Iris pigment epithelial cell (primary cell): ENCODE measurements at regions not wholly inside any gene's neighbourhood (a gene's known extent, or its start where the extent isn't known, plus 50 kb on each side); places are given as distances from the start of the nearest gene placed in this dataset.

ENCODE experiments used
- DNase-seq: peaks from one replicate; pipeline ENCODE4 v3.0.0-alpha.2; 2011; ENCODE audit warnings: low read depth

GRCh38 chr3:186487819-186488218 lies 56.4 kb downstream of the CRYGS start:
- DNase-seq, result no peak

DNA sequence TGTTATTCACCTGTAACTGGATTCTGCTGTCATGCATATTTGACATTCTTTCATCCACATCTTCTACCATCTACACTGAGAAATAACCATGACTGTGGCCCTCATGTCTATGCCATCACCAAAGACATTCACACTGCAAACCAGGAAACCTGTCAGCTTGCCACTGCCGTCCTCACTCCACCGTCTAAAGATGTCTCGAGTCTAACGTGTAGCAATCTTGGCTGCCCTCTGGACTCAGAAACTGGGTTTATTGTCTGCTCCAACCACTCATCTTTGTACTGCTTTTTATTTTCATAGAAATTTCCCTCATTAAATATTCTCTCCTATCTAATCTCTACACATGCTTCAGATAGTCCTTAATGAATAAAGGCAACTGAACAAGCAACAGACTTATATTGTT lies 57.1 kb downstream of the CRYGS start:
- DNase-seq, result no peak

GRCh38 chr3:186483611-186484340 lies 60.4 kb downstream of the CRYGS start:
- DNase-seq, result peak; percentile 49

DNA sequence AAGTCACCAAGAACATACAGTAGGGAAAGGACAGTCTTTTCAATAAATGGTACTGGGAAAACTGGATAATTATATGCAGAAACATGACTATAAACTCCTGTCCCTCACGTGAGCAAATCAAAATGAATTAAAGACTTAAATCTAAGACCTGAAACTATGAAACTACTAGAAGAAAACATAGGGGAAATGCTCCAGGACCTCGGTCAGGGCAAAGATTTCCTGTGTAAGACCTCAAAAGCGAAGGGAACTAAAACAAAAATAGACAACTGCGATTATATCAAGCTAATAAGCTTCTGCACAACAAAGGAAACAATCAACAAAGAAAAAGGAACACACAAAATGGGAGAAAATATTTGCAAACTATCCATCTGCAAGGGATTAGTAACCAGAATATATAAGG lies 62.7 kb downstream of the CRYGS start:
- no peak for DNase-seq

DNA sequence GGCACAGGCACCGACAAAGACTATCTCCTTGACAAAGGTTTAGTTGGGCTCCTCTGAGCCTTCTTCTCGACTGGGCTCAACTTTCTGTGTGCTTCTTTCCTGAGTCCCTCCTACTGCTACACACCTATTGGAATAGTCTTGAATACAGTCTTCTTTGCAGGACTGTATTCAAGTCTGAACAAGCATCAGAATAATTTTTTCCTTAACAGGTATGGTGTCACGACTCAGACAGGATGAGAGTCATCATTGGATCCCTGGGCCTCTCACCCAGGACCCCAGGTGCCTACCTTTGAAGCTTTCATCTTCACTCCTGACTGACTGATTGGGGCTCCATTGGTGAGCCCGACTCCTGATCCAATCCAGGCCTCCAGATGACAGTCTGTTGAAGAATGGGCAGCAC lies 66.3 kb downstream of the CRYGS start:
- DNase-seq, result no peak

DNA sequence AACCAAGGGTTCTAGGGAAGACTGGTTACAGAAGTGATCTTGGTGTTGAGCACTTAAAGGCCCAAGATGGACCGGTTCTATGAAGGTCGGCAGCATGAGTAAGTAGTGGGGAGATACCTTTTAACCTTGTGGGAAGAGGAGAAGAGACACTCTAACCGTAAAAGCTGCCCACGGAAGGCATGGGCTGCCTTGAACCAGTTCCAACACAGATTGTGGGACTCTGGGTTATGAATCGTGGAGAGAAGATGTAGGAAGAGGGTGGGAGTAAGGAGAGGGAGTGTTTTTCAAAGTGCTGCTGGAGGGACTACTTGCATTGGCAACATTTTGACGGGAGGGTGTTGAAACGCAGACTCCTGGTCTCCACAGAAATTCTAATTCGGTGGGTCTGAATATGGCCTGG lies 67.1 kb downstream of the CRYGS start:
- no peak for DNase-seq

DNA sequence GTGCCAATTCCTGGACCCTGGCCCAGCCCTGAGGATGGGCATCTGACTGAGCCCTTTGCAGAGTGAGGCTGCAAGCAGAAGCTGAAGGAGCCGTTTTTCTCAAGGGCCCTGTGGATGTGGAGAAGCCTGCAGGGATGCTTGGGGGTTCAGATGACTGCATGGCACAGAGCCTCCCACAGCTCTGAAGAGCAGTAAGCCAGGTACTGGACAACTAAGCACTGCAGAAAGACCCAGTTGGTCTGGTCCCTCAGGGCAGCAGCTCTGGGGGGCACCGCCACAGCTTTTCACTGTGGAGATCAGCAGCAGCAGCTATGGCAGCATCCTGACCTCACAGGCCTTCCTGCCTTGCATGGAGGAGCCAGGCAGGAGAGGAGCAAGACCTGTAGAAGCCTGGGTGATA lies 67.6 kb downstream of the CRYGS start:
- DNase-seq, result no peak

DNA sequence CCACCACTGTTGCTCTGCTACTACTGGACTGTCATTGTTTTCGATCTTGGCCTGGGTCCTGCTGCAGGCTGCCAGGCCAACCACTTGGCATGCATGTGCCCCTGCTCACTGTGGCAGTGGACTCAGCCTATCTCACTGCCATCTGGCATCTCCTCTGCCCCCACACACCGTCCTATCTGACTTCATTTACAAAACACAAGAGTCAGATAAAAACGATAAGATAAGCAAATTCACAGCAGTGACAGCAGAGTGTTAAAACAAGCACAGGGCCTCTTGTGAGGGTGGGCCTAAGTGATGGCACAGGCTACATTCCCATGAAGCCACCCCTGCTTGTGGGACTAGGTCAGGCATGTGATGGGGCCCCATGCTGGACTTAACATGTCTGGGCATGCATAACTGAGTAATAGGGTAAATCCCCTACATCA lies 68.1 kb downstream of the CRYGS start:
- peak; percentile 28 for DNase-seq

- no peak for DNase-seq
Observed at GRCh38 chr3:186473166-186473565, 71.0 kb downstream of the CRYGS start.

DNA sequence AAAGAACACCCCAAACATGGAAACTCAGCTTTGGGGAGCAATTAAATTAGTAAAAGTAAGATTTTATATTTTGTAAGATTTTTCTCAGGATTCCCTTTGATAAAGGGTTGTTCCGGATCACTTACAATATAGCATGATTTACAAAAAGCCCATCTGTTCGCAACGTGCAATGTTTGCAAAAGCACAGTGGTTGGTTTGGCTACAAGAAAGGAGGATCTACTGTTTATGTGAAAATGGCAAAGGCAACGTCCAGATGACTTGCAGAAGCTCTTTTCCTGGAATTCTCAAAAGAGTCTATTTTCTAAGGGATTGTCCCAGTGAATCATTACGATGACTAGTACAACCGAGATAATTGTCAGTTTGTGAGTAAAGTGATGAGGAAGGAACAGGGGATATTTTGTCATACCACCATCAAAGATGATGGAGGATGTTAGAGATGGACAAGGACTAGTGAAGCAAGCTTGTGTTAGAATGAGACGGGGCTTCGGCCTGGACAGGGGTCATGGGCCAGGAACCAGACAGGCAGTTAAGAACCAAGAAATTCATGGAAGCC lies 71.6 kb downstream of the CRYGS start:
- DNase-seq, result no peak

- no peak for DNase-seq
Observed at GRCh38 chr3:186471771-186472170, 72.4 kb downstream of the CRYGS start.

DNA sequence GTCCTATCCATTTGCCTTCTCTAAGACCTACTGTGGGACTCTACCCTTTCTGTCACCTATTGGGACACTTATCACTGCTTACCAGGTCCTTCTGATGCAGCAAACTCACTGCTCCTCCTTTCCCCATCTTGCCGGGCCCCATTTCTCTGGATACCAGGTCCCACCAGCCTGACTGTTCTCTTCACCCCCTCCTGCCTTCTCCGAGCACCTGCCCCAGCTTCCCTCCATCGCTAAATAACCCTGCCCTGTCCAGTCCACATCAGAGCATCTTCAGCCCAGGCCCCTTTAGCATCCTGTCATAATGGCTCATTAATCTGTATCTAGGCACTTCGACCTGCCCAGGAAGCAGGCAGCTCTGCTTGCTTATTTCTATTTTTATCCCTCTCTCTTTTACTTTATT lies 74.7 kb downstream of the CRYGS start:
- DNase-seq, result no peak

DNA sequence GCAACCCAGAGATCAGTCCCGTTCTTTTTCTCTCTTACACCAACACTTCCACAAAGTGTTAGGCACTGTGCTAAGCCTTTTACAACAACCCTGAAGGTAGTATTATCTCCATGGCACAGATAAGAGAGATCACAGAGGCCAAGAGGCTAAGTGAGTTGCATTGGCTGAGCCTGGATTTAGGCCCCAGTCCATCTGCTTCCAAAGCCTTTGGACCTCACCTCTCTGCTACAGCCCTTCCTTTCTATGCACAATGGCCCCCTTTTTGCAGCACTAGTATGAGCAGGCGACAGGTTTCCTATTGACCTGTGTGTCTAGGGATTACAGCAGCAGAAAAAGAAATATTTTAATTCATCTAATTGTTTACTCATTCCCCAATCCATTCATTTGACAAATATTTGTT lies 76.2 kb downstream of the CRYGS start:
- no peak for DNase-seq

DNA sequence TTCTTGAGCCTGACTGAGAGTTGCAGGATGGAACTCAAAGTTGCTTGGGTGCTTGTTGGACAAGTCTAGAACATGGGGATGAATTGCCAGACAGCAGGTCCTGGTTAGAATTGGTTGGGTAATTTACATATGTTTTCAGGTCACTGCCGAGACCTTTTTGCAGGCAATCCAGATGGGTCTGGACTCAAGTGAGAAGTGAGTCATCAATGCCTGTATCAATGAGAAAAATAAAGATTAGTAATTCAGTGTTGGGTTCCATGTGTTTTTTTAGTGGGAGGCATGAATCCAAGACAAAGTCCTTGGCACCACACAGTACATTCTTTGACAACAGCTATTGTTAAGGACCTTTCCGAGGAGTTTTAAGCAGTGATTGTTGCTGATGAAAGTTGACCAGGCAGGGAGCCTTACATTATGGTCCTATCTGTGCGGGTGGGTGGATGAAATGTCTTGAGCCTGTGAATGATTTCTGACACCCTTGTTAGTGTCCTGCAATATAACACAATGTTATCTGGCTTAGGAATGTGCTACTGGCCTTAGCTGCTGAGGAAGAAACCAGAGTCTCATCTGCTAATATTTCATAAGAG lies 77.7 kb downstream of the CRYGS start:
- no peak for DNase-seq

DNA sequence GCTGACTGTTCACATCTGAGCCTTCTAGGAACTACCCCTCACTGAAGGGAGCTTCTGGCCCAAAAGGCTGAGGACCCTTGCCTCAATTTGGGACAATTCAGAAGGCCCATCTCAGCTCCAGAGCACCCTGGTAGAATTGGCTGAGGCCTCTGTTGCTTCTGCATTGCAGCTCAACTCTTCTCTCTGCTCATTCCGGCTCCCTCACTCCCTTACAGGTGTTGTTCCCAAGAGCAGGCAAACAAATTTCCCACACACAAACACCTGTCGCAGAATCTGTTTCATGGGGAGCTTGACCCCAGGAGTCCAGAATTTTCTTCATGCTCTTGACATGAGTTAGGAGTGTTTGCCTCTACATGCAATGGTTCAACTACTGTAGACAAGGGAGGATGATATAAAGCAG lies 78.7 kb downstream of the CRYGS start:
- no peak for DNase-seq

DNA sequence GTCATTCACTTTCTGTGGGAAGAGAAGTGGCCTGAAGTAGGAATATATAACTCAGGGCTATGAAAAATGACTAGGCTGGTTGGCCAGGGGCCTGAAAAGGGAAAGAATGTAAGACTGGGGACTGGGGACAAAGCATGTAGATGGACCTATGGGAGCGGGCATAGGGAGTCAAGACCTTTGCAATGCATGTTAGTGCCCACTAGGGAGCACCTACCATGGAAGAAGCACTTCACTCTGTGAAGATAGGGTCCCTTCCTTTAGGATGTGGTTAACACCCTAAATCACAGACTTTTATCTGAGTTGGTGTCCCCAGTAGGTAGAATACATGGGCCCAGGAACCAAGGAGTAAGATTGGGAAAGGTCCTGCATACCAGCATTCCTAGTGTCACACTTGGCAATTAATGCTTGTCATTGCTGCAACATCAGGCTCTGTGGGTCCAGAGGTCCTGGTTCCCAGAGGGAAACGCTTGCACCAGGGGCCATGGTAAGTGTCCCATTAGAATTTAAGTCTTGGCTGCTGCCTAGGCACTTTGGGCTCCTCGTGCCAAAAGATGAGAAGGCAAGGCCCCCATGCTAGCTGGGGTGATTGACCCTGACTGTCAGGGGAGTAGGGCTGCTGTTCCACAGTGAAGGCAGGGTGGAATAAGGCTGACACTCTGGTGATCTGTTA lies 79.6 kb downstream of the CRYGS start:
- DNase-seq, result no peak

GRCh38 chr3:186461141-186461540 lies 83.0 kb downstream of the CRYGS start:
- DNase-seq, result peak; percentile 80

DNA sequence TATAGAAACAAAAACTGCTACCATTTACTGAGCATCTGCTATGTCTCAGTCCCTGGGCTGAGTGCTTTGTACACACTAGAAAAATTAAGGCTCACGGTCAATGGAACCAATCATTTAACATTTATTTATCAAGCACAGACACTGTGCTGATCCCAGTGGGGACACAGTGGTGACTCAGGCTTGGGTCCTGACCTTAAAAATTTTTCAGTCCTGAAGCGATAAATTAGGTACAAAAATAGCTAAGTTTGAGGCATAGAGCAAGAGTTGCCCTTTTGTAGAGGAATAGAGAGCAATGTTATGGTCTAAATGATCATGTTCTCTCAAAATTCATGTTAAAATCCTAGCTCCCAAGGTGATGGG lies 85.1 kb downstream of the CRYGS start:
- DNase-seq, result no peak

- no peak for DNase-seq
Observed at GRCh38 chr3:186458306-186459107, 85.7 kb downstream of the CRYGS start.

- DNase-seq, result no peak
Observed at GRCh38 chr3:186457236-186457635, 86.9 kb downstream of the CRYGS start.

DNA sequence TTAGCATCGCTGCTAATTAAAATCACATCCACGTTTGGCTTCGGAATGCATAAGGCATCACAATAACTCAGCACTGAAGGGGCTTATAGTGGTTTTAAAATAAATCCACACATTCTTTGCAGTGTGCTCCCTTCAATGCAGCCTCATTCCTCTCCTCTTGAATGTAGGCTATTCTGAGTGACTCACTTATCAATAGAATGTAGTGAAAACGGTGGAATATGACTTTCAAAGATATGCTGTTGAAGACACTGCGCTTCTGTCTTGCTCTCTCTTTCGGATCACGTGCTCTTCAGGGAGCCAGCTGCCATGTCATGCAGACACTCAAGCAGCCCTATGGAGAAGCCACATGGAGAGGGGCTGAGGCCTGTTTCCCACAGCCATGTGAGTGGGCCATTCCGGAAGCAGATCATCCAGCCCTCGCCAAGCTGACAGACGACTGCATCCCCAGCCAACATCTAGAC lies 87.4 kb downstream of the CRYGS start:
- no peak for DNase-seq
